ENCODE measurements at regions not wholly inside any gene's neighbourhood (a gene's known extent, or its start where the extent isn't known, plus 50 kb on each side); places are given as distances from the start of the nearest gene placed in this dataset.

DNA sequence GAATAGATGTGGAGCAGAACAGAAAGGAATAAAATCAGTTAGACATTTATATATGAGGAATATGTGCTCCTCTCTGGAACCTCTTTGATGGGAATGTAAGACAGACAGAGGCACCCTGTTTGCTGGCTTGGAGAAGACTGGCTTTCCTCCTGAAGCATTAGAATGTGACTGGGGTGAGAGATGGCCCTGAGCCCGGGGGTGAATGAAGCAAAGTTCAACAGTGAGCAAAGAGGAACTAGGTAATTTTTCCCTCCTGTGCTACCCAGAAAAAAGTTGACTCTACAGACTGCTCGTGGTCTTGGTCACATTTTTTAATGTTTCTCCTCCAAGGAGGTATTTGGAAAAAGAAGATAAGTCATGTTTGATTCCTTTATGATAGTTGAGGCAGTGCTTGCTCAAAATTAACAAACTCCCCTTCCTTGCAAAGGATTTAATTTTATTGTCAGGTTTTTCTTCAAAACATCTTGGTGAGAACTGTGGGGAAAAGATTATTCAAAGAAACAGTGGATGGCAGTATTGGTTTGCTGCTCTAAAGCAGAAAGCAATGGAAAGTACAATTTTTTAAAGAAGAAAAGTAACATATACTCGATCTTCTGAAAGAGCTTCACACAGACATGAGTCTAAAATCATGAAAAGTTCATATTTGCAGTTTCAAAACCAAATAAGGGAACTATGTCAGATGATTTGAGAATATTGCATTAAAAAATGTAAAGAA is 370.4 kb upstream of the CDIN1 start:
- peak; percentile 42 for DNase-seq

DNA sequence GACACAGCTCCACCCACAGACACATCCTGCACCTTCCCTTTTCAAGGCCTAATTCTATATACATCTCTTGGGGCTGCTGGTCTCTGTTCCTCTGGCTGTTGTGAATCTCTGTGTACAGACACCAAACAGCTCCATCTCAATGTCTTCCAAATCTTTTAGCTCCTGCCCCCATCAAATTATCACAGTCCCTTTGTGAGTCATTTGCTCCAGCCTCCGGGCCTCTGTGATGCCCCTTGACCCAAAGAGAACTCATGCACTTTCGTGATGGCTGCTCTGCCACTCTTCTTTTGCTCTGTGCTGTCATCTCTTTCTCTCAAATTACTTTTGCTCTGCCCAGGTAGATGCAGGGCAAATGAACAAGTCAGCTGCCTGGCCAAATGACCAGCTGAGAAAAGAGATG is 369.0 kb upstream of the CDIN1 start:
- DNase-seq, result no peak

DNA sequence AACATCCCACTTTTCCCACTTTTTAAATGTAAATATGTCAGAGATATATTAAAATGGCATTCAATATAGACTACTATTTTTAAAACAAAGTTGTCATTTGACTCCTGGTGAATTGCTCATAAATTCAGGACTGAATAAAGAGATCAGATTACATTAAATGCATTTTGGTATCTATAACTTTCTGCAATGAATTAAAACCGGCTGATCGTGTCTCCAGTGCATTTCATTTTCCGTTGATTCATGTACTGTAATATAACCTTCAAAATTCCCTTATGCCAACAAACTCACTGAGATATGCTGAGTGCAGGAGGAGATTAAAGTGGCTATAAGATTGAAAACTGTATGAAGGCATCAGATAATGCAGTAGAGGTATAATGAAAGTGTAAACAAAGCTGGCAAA is 361.1 kb upstream of the CDIN1 start:
- no peak for DNase-seq

DNA sequence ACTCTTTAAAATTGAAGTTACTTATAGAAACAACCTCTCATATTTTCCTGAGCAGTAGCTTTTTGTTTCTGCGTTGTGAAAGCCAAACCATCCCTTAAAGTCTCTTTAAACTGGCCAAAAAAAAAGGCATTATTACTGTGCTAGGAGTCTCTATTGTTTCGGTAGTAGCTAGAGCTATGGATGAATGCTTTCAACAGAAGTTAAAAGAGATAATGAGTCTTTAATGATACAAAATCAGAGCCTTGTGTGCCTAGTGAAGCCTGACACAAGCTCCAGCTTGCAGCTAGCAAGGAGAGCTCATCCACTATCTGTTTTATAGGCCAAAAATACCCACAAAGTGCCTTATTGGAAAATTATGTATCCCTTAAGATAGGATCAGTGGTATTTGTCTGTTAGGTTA is 360.4 kb upstream of the CDIN1 start:
- DNase-seq, result no peak

DNA sequence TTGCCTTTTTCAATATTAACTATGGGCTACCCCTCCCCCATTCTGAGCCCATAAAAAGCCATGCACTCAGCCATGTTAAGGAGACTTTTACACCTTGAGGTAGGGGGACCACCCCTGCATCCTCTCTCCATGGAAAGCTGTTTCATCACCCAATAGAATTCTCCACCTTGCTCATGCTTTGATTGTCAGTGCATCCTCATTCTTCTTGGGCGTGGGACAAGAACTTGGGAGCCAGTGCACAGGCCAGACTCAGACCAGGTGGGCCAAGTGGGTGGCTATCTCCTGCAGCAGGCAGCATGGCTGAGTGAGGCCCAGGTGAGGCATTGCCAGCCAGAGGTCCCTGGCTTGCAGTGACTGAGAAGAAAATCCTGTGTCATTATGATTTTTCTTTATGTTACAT is 357.4 kb upstream of the CDIN1 start:
- DNase-seq, result no peak

DNA sequence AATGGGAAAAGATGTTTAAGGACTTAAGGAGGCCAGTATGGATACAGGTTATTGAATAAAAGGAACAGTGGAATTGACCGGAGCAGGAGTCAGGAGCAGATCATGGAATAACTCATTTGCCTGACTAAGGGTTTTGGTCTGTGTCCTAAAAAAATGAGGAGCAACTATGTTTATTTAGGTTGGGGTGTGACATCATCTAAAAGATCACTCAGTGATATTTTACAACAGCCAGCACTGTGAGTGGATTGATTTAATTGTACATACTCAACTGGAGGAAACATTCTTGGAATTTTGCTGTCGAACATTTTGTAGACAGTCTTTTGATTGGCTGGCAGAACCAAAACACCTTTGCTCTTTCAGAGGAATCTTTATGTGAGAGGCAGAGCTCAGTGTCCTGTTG is 348.6 kb upstream of the CDIN1 start:
- DNase-seq, result no peak

DNA sequence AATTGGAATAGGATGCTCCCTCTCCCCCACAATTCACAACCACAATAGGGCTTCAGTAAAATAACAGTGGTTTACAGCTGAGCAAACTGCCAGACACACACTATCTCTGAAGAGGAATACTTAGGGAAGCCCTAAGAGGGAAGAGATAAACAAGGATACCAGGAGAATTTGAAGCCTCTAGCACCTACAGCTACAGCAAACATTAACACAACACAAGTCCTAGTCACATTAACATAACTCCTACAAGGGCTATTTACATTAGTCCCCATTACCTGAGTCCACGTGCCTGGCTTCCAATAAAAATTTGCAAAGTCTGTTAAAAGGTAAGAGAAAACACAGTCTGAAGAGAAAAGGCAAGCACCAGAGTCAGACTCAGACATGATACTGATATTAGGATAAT is 346.9 kb upstream of the CDIN1 start:
- DNase-seq, result no peak

DNA sequence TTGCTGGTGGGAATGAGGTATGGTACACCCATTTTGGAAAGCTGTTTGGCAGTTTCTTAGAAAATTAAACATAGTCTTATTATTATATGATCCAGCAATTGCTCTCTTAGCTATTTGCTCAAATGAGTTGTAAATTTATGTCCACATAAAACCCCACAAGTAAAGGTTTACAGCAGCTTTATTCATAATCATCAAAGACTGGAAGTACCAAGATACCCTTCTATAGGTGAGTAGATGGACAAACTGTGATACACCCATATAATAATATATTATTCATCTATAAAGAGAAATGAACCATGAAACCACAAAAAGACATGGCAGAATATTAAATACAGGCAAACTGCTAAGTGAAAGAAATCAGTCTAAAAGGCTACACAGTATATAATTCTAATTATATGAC is 344.7 kb upstream of the CDIN1 start:
- no peak for DNase-seq

DNA sequence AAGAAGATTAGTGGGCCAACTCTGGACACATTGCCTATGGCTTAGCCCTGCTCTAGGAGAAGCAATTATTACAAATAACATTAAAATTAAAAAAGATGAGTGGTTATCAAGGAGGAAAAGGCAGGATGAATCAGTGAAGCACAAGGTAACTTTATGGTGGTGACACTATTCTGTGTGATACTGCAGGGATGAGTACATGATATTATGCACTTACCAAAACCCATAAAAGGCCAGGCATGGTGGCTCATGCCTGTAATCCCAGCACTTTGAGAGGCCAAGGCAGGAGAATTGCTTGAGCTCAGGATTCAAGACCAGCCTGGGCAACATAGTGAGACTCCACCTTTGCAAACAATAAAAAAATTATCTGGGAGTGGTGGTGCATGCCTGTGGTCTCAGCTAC is 344.3 kb upstream of the CDIN1 start:
- no peak for DNase-seq

DNA sequence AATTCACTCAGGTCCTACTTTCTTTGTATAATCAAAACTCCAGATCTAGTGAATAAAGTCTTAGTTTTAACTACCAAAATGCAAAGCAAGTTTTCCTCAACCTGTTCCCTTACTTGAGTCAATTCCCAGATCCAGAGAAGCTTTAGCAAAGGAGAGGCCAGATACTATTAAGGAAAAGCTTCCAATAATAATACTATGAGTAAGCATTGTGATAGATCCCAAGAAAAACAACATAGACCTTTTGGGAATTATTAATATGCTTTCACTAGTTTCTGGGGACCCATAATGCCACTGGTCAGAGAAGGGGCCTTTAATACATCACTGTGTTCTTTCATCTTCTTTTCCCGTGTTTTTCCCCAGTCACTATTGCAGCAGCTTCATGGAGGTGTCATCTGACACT is 339.9 kb upstream of the CDIN1 start:
- DNase-seq, result no peak

DNA sequence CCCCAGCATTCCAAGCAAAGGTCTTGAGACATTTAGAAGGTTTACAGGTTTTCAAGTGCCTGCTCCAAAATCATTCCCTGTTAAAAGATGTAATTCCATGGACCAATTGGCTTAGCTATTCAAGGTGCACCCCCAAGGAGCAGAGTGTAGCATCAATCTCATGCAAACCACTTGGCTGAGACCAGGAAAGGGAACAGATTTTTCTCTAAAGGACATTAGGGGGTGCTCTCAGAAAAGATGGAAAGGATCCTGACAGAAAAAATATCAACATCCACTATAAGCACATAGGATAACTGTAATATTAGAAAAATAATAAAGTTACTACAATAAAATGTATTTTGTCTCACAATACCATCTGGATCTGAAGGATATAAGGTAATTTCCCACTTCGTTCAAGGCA is 328.0 kb upstream of the CDIN1 start:
- DNase-seq, result no peak

DNA sequence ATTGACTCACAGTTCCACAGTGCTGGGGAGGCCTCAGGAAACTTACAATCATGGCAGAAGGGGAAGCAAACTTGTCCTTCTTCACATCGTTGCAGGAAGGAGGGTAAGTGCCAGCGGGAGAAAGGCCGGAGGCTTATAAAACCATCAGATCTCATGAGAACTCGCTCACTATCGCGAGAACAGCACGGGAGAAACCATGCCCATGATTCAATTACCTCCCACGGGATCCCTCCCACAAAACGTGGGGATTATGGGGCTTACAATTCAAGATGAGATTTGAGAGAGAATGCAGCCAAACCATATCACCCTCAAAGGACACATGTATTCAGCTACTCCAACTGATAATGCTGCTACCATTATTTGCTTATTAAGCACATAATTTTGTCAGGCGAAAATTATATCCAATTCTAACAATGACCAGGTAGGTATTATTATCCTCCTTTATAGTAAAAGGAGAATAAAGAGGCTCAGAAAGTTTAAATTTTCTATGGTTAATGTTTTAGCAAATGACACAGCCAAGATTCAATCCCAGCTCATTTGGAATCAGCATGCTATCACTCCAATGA is 327.2 kb upstream of the CDIN1 start:
- DNase-seq, result no peak

DNA sequence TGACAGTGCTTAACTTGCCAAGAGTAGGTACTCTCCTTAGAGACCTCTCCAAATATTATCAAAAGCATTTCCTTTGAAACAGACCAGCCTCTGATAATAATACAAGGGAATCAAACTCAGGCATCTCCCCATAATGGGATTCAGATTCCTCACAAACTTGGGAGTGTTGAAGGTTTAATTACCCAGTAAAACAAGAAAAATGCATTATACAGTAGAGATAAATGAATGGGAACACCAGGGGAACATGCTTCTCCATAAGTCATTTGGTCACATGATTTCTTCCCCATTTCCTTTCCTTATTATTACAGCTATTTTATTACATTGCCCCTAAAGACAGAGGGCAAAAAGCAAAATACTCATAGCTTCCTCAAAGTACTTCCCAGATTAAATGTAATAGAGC is 325.0 kb upstream of the CDIN1 start:
- peak; percentile 26 for DNase-seq

DNA sequence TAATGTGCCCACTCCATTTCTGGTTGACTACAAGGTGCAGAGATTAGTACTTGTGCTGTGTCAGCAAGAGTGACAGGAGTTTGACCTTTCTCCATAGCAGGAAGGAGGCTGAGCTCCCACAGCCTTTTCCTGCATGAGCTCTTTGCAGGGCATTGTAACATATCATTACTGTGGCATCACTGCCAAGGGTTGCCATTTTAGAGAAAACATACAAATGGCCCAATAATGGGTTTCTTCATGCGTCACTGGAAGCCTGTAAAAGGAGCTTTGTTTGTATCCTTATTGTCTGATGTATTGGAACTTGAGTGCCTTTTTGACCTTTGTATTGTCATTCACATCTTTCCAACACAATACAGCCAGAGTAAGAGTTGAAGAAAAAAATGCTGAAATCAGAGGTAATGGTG is 323.0 kb upstream of the CDIN1 start:
- no peak for DNase-seq

DNA sequence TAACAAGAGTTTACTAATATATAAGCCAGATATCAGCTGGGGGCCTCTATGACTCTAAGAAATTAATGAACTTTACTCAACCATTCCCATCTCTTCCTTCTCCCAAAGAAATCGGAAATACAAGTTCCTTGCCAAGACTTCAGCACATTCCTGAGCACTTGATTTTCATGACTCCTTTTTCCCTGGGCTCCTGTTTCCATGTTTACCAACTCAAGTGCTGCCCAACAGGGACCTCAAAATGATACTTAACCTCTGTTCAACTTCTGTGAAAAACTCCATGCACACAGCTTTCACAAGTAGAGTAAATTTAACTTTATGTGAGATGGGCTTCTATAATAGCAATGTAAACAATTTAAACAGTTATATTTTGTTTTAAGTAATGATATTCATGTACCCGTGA is 315.8 kb upstream of the CDIN1 start:
- no peak for DNase-seq

DNA sequence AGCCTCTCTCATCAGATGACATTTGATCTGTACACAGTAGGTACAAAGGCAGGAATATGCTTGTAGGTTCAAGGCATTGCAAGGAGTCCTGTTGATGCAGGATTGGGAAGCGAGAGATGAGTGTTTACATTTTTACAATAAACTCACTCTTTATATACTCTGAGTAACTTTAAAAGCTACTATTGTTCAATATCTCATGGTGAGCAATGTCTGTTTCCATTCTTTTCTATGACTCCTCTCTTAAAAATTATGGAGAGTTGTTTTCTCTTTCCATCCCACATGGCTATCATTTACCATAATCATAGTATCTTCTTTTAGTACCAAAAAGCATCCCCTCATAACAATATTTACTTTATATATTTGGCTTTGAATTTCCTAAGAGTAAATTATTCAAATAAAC is 314.0 kb upstream of the CDIN1 start:
- DNase-seq, result no peak

DNA sequence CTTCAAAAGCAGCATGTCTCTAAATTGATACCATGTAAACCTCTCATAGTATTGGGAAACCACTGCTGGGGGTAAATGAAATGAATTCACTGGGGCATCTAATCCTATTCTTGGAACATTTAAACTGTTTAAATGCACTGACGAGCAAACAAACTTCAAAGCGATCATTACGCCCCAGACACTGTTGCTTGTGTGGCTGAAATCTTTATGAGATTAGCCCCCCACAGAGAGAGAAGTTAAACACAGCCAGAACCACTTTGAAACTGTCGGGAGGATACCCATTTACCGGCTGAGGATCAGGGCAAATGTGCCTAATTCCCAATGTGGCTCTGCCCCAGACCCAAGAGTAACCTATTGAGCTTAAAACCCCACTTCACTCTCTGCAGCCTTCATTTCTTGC is 308.4 kb upstream of the CDIN1 start:
- DNase-seq, result no peak

DNA sequence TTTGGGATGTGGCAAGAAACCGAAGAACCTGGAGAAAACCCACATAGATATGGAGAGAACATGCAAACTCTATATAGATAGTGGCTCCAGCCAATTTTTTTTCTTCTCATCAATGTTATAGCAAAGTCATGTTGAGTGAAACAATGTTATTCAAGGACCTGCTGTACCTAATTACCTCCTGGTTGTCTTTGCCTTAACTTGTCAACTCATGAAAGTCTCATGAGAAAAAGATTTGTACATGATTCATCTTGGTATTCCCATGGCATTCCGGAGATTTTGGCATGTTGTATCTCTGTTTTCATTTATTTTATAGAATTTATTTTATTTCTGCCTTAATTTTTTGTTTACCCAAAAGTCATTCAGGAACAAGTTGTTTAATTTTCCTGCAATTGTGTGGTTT is 303.8 kb upstream of the CDIN1 start:
- DNase-seq, result no peak

DNA sequence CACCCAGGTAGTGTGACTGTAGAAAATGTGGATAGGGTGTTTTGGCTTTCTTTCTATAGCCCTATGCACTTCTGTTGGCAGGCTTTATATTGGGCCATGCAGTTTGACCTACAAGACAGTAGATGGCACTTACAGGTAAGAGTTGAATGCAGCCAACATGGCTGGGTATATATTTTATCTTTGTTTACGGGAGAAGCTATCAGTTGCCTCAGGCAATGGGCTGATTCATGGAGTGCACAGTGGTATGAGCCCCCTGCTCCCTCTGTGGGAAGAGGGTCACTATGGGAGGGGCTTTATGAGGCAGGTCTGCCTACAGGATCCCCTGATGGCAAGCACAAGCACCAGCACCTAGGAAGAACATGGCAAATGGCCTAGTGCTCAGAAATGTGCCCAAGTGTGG is 301.2 kb upstream of the CDIN1 start:
- DNase-seq, result peak; percentile 82

DNA sequence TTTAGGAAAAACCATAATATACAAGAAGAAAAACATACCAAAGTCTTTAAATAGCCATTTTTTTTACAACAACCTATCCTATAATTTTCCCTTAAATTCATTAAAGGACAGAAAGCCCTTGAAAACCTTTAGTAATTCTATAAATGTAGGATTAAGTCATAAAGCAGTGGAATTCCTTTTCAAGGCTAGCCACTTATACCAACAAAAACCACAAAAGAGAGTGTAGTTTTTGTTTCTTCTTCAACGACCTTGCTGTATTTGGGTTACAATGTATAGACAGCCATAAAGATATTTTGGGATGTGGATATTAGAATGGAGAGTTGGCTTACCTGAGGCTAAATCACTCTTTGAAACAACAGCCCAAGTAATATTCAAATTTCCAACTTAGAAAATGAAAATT is 296.6 kb upstream of the CDIN1 start:
- DNase-seq, result no peak

DNA sequence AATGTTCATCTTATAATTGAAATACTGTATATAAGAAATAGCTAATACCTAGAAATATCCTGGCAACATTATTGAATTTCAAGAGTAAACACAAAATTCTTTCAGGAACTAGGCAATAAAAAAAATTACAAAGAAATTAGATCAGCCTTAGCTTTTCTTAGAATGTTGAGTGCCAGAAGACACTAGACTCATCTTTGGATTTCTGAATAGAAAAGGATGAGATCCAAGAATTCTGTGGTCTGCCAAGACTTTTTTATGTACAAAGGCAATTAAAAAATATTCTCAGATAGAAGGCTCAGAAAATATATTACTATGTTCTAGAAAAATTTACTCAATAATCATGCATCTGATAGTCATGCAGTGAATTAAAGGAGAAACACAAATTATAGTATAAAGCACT is 294.5 kb upstream of the CDIN1 start:
- DNase-seq, result no peak

DNA sequence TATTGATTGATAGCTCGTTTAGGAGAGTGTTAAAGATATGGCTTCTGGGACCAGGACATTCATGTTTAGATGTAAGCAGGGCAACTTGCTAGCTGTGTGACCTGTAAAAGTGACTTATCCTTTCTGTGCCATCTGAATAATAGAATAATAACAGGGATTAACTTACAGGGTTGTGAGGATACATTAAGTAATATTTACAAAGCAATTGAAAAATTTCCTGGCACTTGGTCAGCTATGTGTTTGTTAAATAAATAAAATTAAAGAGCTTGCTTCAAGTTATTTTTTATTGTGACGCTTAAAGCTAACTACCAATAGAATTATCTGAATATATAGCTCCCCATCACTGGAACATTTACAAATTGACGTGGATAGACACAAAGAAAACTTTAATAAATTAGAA is 287.9 kb upstream of the CDIN1 start:
- no peak for DNase-seq

DNA sequence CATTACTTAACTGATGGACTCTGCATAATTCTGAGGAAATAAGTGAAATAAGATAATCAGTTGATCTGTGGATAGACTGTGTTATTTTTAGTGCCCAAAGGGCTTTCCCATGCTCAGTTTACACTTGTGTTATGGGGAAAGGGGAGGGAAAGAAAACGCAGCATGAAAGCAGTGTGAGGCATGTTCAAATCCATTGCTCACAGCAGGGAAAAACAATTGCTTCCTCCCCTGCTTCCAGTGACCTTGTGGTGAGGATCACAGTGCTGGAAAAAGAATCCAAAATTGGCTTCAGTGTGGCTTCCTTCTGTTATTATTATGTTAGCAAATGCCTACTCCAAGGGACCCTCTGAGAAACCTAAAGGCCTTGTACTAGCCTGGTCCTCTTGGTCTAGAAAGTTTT is 285.1 kb upstream of the CDIN1 start:
- DNase-seq, result peak; percentile 17

DNA sequence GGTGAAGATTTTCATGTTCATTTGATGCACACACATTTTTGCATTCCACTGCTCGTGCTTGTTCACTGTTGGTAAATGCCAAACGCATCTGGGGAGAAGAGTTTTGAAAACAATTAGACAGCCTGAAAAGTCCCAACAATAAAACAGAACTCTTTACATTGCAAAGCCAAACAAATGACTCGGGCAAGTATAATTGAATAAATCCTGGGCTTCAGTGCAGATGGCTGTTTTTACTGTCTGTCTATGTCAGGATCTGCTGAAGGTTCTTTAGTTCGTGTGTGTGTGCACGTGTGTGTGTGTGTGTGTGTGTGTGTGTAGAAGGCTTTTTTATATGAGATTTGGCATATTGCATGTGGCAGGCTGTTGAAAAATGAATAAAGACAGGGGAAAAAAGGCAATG is 277.5 kb upstream of the CDIN1 start:
- no peak for DNase-seq

DNA sequence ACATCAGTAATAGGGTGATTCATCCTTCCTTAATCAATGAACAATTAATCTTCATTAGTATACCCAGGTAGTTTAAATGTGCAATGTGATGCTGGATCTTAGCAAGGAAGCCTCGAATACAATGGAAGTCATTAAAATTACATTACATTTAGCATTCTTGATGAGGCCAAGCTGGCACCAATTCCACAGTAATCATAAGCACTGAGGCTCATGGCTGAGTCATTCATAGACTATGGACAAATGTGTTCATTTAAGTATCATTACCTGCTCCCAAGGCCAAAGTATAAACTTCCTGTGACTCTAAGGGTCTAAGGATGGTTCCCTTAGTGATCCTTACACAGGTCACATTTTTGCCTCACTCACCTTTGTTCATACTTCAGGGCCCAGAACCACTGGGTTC is 266.4 kb upstream of the CDIN1 start:
- DNase-seq, result peak; percentile 23

Measured in OCI-M1 (cell line).